GM21528 (cell line): ENCODE measurements at regions not wholly inside any gene's neighbourhood (a gene's known extent, or its start where the extent isn't known, plus 50 kb on each side); places are given as distances from the start of the nearest gene placed in this dataset.
"Not testable (repeated sequence)": the region's sequence is repeated elsewhere in the genome, so short reads cannot be mapped to it uniquely, and the experiment has no call there.

Experiments
- ATAC-seq: cut with Tn5 transposase; IDR thresholded peaks from one replicate; pipeline ENCODE4 v1.9.1; 2021; ENCODE audit warnings: mild to moderate bottlenecking, moderate library complexity; ENCODE audit not compliant: unreplicated experiment, low FRiP score

DNA sequence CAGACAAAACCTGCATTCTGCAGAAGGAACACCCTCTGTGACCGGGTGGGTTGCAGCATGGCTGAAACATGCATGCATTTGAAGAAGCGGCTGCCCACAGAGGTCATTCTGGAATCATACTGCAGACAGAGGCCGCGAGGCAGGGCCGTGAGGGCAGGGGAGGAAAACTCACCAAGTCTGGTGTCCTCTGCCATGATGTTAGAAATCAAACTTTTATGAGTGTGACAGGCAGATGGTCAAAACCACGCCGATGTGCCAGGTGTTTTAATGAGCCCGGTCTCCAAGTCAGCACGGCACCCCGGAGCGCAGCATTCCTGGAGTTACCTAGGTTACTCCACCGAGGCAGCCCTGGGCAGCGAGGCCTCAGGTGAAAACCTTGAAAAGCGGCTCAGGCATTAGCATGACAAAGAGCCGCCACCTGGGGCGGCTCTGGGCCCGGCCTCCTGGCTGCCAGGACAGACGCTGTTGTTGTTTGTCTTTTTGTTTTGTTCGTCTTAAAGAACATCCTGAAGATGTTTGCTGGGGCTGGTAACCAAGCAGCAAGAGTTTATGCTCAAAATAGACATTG, 255.6 kb downstream of the ERMARD start:
- ATAC-seq: no peak

GRCh38 chr6:170006071-170006899, 254.9 kb downstream of the ERMARD start:
- ATAC-seq: no peak

GRCh38 chr6:170005665-170006064, 254.2 kb downstream of the ERMARD start:
- no peak for ATAC-seq

DNA sequence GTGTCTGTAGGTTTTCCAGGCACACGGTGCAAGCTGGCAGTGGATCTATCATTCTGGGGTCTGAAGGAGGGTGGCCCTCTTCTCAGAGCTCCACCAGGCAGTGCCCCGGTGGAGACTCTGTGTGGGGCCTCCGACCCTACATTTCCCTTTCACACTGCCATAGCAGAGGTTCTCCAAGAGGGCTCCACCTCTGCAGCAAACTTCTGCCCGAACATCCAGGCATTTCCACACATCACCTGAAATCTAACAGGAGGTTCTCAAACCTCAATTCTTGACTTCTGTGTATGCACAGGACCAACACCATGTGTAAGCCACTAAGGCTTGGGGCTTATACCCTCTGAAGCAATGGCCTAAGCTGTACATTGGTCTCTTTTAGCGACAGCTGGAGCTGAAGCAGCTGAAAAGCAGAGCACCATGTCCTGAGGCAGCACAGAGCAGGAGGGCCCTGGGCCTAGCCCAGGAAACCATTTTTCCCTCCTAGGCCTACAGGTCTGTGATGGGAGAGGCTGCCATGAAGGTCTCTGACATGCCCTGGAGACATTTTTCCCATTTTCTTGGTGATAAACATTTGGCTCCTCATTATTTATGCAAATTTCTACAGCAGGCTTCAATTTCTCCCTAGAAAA, 253.3 kb downstream of the ERMARD start:
- no peak for ATAC-seq

GRCh38 chr6:170003451-170004160, 252.2 kb downstream of the ERMARD start:
- no peak for ATAC-seq

GRCh38 chr6:170003027-170003426, 251.6 kb downstream of the ERMARD start:
- no peak for ATAC-seq

DNA sequence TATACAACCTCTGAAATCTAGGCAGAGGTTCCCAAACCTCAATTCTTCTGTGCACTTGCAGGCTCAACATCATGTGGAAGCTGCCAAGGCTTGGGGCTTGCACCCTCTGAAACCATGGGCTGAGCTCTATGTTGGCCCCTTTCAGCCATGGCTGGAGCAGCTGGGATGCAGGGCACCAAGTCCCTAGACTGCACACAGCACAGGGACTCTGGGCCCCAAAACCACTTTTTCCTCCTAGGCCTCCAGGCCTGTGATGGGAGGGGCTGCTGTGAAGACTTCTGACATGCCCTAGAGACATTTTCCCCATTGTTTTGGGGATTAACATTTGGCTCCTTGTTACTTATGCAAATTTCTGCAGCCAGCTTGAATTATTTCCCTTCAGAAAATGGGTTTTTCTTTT, 250.4 kb downstream of the ERMARD start:
- not testable (repeated sequence) for ATAC-seq

GRCh38 chr6:170000071-170000843, 248.8 kb downstream of the ERMARD start:
- ATAC-seq: no peak

- ATAC-seq: no peak
These were observed 247.9 kb downstream of the ERMARD start for GRCh38 chr6:169999367-169999766.

DNA sequence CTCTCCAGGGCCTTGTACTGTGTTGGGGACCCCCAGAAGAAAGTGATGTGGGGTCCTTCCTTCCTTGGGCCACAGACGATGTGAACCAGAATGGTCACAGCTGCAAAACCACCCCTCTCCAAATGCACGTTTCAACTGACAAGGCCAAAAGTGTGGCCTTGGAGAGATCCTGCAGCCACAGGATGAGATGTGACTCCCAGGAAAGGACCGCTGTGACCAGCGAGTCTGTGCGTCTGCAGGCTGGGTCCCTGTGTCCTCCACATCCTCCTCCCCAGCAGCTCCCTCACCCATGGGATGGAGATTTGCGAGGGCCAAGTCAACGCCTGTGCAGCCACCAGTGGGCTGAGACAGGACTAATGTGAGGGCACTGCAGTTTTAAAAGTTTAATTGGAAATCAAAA, 247.0 kb downstream of the ERMARD start:
- no peak for ATAC-seq

GRCh38 chr6:169997930-169998218, 246.5 kb downstream of the ERMARD start:
- no peak for ATAC-seq

DNA sequence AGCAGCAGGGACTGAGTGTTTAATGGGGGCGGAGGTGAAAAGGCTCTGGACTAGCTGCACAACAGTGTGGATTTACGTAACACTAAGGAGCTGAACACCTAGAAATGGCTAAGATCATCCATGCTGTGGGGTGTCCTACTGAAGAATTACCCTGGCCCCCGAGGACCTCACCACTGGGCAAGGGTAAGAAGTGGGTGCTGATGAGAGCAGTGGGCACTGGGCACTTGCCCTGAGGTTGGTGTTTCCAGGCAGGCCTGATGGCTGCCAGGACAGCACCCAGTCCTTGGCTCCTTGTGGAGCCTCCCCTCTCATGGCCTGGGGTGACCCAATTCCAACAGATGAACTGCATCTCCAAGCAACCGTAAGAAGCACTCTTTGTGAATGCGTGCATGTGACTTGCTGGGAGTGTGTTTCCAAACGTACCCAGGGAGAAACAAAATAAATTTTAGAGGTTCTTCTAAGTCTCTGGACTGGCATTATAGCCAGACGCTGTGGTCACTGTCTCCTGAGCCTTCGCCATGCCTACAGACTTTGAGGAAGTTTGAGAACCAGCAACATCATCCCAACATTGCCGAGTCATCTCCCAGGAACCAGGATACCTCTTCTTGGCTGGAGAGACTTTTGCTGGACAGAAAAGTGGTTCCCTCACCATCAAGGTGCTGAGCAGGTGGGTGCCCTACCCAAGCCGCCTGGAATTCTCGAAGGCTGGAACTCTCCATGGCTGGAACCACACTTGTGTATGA, 245.9 kb downstream of the ERMARD start:
- ATAC-seq: no peak

DNA sequence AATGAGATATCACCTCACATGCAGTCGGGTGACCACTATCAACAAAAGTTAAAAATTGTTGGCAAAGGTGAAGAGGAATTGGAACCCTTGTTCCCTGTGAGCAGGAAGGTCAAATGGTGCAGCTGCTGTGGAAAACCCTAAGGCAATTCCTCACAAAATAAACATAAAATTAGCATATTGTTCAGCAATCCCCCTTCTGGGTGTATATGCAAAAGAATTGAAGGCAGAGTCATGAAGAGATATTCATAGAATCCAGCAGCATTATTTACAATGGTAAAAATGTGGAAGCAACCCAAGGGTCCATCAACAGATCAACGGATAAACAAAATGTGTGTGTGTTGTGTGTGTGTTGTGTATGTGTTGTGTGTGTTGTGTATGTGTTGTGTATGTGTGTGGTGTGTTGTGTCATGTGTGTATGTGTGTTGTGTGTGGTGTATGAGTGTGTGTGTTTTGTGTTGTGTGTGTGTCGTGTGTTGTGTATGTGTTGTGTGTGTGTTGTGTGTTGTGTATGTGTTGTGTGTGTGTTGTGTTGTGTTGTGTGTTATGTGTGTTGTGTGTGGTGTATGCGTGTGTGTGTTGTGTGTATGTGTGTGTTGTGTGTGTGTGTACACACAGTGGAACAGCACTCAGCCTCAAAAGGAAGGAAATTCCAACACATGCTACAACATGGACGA, 245.1 kb downstream of the ERMARD start:
- ATAC-seq: no peak

- ATAC-seq: no peak
These were observed 243.3 kb downstream of the ERMARD start for GRCh38 chr6:169994739-169995138.

GRCh38 chr6:169993861-169994481, 242.5 kb downstream of the ERMARD start:
- no peak for ATAC-seq

DNA sequence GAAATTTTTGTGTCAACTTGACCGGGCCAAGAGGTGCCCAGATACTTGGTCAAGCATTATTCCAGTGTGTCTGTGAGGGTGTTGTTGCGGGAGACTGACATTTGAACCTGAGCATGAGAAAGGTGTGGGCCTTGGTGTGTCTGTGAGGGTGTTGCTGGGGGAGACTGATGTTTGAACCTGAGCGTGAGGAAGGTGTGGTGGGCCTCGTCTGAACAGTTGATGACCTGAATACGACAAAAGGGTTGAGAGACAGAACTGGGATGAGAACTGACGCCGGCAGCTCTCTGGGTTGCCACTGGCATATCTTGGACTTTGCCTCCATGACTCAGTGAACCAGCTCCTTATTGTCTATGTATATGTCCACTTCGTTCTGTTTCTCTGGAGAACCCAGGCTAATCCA, 240.5 kb downstream of the ERMARD start:
- no peak for ATAC-seq

DNA sequence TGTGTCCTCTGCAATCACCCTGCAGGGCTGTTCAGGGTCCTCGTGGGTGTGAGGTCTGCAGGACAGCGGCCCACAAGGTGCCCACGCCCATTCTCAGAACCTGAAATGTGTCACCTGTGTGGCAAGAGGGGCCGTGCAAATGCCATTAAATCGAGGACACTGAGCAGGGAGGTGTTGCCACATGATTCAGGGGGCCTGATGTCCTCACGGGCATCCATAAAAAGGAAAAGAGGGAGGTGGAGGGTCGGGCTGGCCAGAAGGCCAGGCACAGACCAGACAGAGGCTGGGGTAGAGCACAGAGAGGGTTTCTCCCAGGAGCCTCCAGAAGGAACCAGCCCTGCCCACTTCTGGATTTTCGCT, 239.6 kb downstream of the ERMARD start:
- ATAC-seq: no peak

DNA sequence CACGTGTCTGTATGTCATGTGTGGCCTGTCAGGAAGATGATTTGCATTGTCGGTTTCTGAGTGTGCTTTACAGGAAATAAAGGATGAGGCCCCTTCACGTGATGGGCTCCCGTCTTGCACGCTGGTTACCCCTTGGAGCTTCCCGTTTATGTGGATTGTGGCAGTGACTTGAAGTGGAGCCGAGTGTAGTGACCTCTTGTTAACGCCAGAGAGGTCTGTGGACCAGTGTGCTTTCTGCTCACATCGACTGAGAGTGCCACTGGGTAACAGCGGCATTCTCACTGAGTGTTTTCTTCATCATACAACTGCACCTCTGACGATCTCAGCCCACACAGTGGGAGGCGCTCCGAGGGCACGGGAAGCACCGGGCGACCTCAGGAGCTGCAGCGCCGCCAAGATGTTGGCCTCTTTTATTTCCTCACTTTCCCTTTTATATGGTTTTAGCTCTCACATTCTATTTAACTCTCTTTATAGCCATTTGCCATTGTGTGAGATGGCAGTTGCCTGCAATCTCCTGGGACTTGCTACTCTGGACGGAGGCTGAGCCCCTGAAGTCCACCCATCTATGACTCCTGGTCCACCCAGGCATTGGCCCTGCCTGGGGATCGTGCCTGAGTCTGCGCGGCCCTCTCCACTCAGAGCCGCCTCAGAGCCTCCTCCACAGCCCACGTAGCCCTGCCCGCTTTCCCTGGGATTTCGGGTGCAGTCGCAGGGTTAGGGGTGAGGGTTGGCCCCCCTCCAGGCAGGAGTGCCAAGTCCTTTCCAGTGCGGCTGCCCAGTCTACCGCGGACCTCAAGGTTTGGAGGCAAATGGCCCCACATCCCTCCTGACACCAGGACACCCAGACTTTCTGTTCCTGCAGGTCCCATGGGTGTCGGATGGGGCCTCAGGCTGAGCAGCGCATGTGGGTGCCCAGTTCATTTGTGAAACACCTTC, 238.9 kb downstream of the ERMARD start:
- peak; percentile 57 for ATAC-seq
